Heart left ventricle (tissue), 13 donors: ENCODE measurements at regions not wholly inside any gene's neighbourhood (a gene's known extent, or its start where the extent isn't known, plus 50 kb on each side); places are given as distances from the start of the nearest gene placed in this dataset.

Source experiments
- CTCF ChIP-seq, 12 donors: fragments of 200-600 bp; sonication (generic) in 4 of 12; IDR thresholded peaks; one replicate each; pipeline versions ENCODE4 v1.5.0 to v1.8.0; 2018 to 2022; ENCODE audit warnings: antibody characterized with exemption in 12 of 12, mild to moderate bottlenecking in 5 of 12
- POLR2A ChIP-seq, 2 donors: fragments of 450-650 bp; IDR thresholded peaks; one replicate each; pipeline ENCODE4 v1.6.1; 2017; ENCODE audit warnings: antibody characterized with exemption in 2 of 2, mild to moderate bottlenecking in 2 of 2, moderate library complexity in 2 of 2
- donor health status: ischemic (EF 13 %, LVEDD 7.1; RV severe dilation, severe dysfunction).
- donor health status: DM: no; HTN: yes; CAD: no.
- donor health status: DM: no; HTN: no; CAD: no.
- donor health status: ischemic (EF 25% LVEDD 6.9; RV normal size, moderate dysfunction).
- donor health status: ischemic (EF 25% LVEDD 5.7; RV mildly dilated, moderate dysfunction).
- donor health status: ischemic (EF 35%, LVEDD 5.7; RV mildly dilated, moderate dysfunction).
- donor health status: nonischemic (EF 11% LVEDD 7.7; RV severe dilation, severe dysfunction).
- donor health status: DM: yes; HTN: yes; CAD: no.
- donor health status: PGD.
- donor health status: ischemic (EF 29% LVEDD 5.4; RV normal size, mild dysfunction).
- donor health status: nonischemic (EF 23%, LVEDD 6.1; RV moderate dilation, normal function).

GRCh38 chr13:112172641-112173251, 105.8 kb downstream of the SOX1 start:
- TF ChIP-seq CTCF (IDR thresholded peaks at IDR 0.05) (no peak), POLR2A (IDR thresholded peaks at IDR 0.05) (no peak)
